ENCODE measurements at regions not wholly inside any gene's neighbourhood (a gene's known extent, or its start where the extent isn't known, plus 50 kb on each side); places are given as distances from the start of the nearest gene placed in this dataset.

- H3K4me3 ChIP-seq (ENCODE audit: low read length) = no peak overlapping the region
- TF ChIP-seq ZNF274 (IDR thresholded peaks at IDR 0.05; ENCODE audit: low read depth, low read length) = no peak
Observed at GRCh38 chr18:34971313-34971712, 69.9 kb upstream of the MAPRE2 start.

- no peak for TF ChIP-seq ZNF274 (IDR thresholded peaks at IDR 0.05; ENCODE audit: low read depth, low read length)
- H3K4me3 ChIP-seq (ENCODE audit: low read length) = no peak overlapping the region
Observed at GRCh38 chr18:34972765-34973414, 68.3 kb upstream of the MAPRE2 start.

GRCh38 chr18:34976123-34976522 lies 65.1 kb upstream of the MAPRE2 start:
- H3K4me3 ChIP-seq (ENCODE audit: low read length) = no peak overlapping the region
- no peak for TF ChIP-seq ZNF274 (IDR thresholded peaks at IDR 0.05; ENCODE audit: low read depth, low read length)

GRCh38 chr18:34976534-34976898 lies 64.7 kb upstream of the MAPRE2 start:
- TF ChIP-seq ZNF274 (IDR thresholded peaks at IDR 0.05; ENCODE audit: low read depth, low read length) = no peak
- peak overlapping the region; percentile 82; the same call in 1 of the 2 replicates for H3K4me3 ChIP-seq (ENCODE audit: low read length)

GRCh38 chr18:34976899-34977837 lies 64.0 kb upstream of the MAPRE2 start:
- no peak for TF ChIP-seq ZNF274 (IDR thresholded peaks at IDR 0.05; ENCODE audit: low read depth, low read length)
- peak overlapping the region; percentile 82 for H3K4me3 ChIP-seq (ENCODE audit: low read length)

GRCh38 chr18:34977838-34978532 lies 63.2 kb upstream of the MAPRE2 start:
- peak overlapping the region; percentile 82 for H3K4me3 ChIP-seq (ENCODE audit: low read length)
- no peak for TF ChIP-seq ZNF274 (IDR thresholded peaks at IDR 0.05; ENCODE audit: low read depth, low read length)

- H3K4me3 ChIP-seq (ENCODE audit: low read length) = peak overlapping the region; percentile 82; the same call in 1 of the 2 replicates
- TF ChIP-seq ZNF274 (IDR thresholded peaks at IDR 0.05; ENCODE audit: low read depth, low read length) = no peak
Observed at GRCh38 chr18:34978533-34978893, 62.7 kb upstream of the MAPRE2 start.

GRCh38 chr18:34978953-34979608 lies 62.1 kb upstream of the MAPRE2 start:
- H3K4me3 ChIP-seq (ENCODE audit: low read length) = peak overlapping the region; percentile 82; the same call in 1 of the 2 replicates
- TF ChIP-seq ZNF274 (IDR thresholded peaks at IDR 0.05; ENCODE audit: low read depth, low read length) = no peak

- no peak for TF ChIP-seq ZNF274 (IDR thresholded peaks at IDR 0.05; ENCODE audit: low read depth, low read length)
- no peak overlapping the region for H3K4me3 ChIP-seq (ENCODE audit: low read length)
Observed at GRCh38 chr18:34981487-34981886, 59.7 kb upstream of the MAPRE2 start.

- TF ChIP-seq ZNF274 (IDR thresholded peaks at IDR 0.05; ENCODE audit: low read depth, low read length) = no peak
- H3K4me3 ChIP-seq (ENCODE audit: low read length) = no peak overlapping the region
Observed at GRCh38 chr18:34985963-34986362, 55.2 kb upstream of the MAPRE2 start.

- no peak for TF ChIP-seq ZNF274 (IDR thresholded peaks at IDR 0.05; ENCODE audit: low read depth, low read length)
- H3K4me3 ChIP-seq (ENCODE audit: low read length) = no peak overlapping the region
Observed at GRCh38 chr18:34990597-34990996, 50.6 kb upstream of the MAPRE2 start.

GRCh38 chr18:34991152-34991551 lies 50.1 kb upstream of the MAPRE2 start:
- TF ChIP-seq ZNF274 (IDR thresholded peaks at IDR 0.05; ENCODE audit: low read depth, low read length) = no peak
- no peak overlapping the region for H3K4me3 ChIP-seq (ENCODE audit: low read length)
